Liver (tissue), 3 donors: ENCODE measurements at regions not wholly inside any gene's neighbourhood (a gene's known extent, or its start where the extent isn't known, plus 50 kb on each side); places are given as distances from the start of the nearest gene placed in this dataset.

Experiments used
- RAD21 ChIP-seq, 2 donors: IDR thresholded peaks; 2 replicates each; pipeline ENCODE4 v1.6.1; 2016; ENCODE audit warnings: antibody characterized with exemption in 2 of 2, mild to moderate bottlenecking in 2 of 2
- RXRA ChIP-seq, 2 donors: IDR thresholded peaks; 2 replicates each; pipeline ENCODE4 v1.6.1; 2017 to 2018; ENCODE audit warnings: antibody characterized with exemption in 2 of 2, mild to moderate bottlenecking in 1 of 2
- SP1 ChIP-seq: IDR thresholded peaks from 2 replicates; pipeline ENCODE4 v1.6.1; 2018; ENCODE audit warnings: antibody characterized with exemption, mild to moderate bottlenecking
- TF ChIP-seq, protein P1 (sequence below): fragments of 150-350 bp; IDR thresholded peaks from 2 replicates; pipeline ENCODE4 v1.5.1; 2017; ENCODE audit warnings: improper control_type of control experiment, low read depth, low read length; ENCODE audit not compliant: missing input control
- TF ChIP-seq, protein P2 (sequence below): IDR thresholded peaks from 2 replicates; pipeline ENCODE4 v1.6.1; 2016; ENCODE audit warnings: antibody characterized with exemption
- donor health status: healthy.
- donor health status: healthy.

DNA sequence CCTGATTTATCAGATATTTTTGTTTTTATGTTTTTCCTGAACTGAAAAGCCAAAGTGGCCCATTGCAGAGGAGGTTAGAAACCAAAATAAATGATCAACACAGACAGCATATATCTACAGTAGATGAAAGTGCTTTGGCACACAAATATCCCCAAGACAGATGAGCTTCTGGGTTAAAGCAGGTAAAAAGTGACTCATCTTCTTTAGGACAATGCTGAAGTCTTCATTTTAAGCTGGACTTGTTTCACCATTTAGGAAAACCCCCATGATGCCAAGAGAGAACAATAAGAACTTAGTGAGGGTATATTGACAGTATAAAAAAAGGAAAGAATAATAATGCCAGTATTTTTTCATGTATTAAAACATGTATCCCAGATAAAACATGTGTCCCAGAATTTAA is 100.8 kb upstream of the OR9G4 start:
- TF ChIP-seq RAD21 (IDR thresholded peaks at IDR 0.05) = no peak
- TF ChIP-seq, protein P1, sequence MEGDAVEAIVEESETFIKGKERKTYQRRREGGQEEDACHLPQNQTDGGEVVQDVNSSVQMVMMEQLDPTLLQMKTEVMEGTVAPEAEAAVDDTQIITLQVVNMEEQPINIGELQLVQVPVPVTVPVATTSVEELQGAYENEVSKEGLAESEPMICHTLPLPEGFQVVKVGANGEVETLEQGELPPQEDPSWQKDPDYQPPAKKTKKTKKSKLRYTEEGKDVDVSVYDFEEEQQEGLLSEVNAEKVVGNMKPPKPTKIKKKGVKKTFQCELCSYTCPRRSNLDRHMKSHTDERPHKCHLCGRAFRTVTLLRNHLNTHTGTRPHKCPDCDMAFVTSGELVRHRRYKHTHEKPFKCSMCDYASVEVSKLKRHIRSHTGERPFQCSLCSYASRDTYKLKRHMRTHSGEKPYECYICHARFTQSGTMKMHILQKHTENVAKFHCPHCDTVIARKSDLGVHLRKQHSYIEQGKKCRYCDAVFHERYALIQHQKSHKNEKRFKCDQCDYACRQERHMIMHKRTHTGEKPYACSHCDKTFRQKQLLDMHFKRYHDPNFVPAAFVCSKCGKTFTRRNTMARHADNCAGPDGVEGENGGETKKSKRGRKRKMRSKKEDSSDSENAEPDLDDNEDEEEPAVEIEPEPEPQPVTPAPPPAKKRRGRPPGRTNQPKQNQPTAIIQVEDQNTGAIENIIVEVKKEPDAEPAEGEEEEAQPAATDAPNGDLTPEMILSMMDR = no peak
- TF ChIP-seq, protein P2, sequence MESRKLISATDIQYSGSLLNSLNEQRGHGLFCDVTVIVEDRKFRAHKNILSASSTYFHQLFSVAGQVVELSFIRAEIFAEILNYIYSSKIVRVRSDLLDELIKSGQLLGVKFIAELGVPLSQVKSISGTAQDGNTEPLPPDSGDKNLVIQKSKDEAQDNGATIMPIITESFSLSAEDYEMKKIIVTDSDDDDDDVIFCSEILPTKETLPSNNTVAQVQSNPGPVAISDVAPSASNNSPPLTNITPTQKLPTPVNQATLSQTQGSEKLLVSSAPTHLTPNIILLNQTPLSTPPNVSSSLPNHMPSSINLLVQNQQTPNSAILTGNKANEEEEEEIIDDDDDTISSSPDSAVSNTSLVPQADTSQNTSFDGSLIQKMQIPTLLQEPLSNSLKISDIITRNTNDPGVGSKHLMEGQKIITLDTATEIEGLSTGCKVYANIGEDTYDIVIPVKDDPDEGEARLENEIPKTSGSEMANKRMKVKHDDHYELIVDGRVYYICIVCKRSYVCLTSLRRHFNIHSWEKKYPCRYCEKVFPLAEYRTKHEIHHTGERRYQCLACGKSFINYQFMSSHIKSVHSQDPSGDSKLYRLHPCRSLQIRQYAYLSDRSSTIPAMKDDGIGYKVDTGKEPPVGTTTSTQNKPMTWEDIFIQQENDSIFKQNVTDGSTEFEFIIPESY = no peak
- TF ChIP-seq SP1 = no peak
- TF ChIP-seq RXRA (IDR thresholded peaks at IDR 0.05) = no peak
